HG02852 (cell line): ENCODE measurements at regions not wholly inside any gene's neighbourhood (a gene's known extent, or its start where the extent isn't known, plus 50 kb on each side); places are given as distances from the start of the nearest gene placed in this dataset.

Source experiments
- ATAC-seq: cut with Tn5 transposase; IDR thresholded peaks from one replicate; pipeline ENCODE4 v1.9.1; 2021; ENCODE audit warnings: mild to moderate bottlenecking, moderate library complexity; ENCODE audit not compliant: unreplicated experiment

GRCh38 chr11:95495706-95496105 lies 264.7 kb upstream of the SESN3 start:
- no peak for ATAC-seq

- no peak for ATAC-seq
Measured at GRCh38 chr11:95494856-95495255, 263.9 kb upstream of the SESN3 start.

GRCh38 chr11:95494167-95494566 lies 263.2 kb upstream of the SESN3 start:
- no peak for ATAC-seq

GRCh38 chr11:95490625-95491024 lies 259.6 kb upstream of the SESN3 start:
- ATAC-seq = no peak

GRCh38 chr11:95487938-95488337 lies 256.9 kb upstream of the SESN3 start:
- ATAC-seq = no peak

- ATAC-seq = peak; percentile 100
Measured at GRCh38 chr11:95487391-95487790, 256.4 kb upstream of the SESN3 start.

GRCh38 chr11:95486979-95487378 lies 256.0 kb upstream of the SESN3 start:
- peak; percentile 0 for ATAC-seq

- no peak for ATAC-seq
Measured at GRCh38 chr11:95486466-95486865, 255.5 kb upstream of the SESN3 start.

GRCh38 chr11:95485115-95485900 lies 254.3 kb upstream of the SESN3 start:
- no peak for ATAC-seq

- no peak for ATAC-seq
Measured at GRCh38 chr11:95483339-95483738, 252.3 kb upstream of the SESN3 start.

GRCh38 chr11:95478003-95478402 lies 247.0 kb upstream of the SESN3 start:
- ATAC-seq = no peak

GRCh38 chr11:95469258-95469657 lies 238.3 kb upstream of the SESN3 start:
- no peak for ATAC-seq

- ATAC-seq = no peak
Measured at GRCh38 chr11:95466416-95466815, 235.4 kb upstream of the SESN3 start.

GRCh38 chr11:95465887-95466286 lies 234.9 kb upstream of the SESN3 start:
- ATAC-seq = no peak

GRCh38 chr11:95461858-95462257 lies 230.9 kb upstream of the SESN3 start:
- ATAC-seq = peak; percentile 50

GRCh38 chr11:95461348-95461747 lies 230.3 kb upstream of the SESN3 start:
- ATAC-seq = no peak

- ATAC-seq = no peak
Measured at GRCh38 chr11:95459291-95460042, 228.5 kb upstream of the SESN3 start.

- no peak for ATAC-seq
Measured at GRCh38 chr11:95456714-95457491, 225.9 kb upstream of the SESN3 start.

GRCh38 chr11:95455228-95455970 lies 224.4 kb upstream of the SESN3 start:
- ATAC-seq = peak; percentile 67

GRCh38 chr11:95453616-95454171 lies 222.7 kb upstream of the SESN3 start:
- no peak for ATAC-seq
